ENCODE measurements at regions not wholly inside any gene's neighbourhood (a gene's known extent, or its start where the extent isn't known, plus 50 kb on each side); places are given as distances from the start of the nearest gene placed in this dataset.

- Mint-ChIP-seq H3K4me3 (no peak overlapping the region), H3K9me3 (peaks cover 0 to 13% (median 6%) of the 10 kb centered on the region in 7 donors), H3K36me3 (no peaks in the 10 kb centered on the region), H3K4me1 (no peaks in the 10 kb centered on the region), H3K27me3 (no peaks in the 10 kb centered on the region), H3K27ac (no peak overlapping the region)
- no peak for DNase-seq
- ATAC-seq (ENCODE audit: low read depth in 2 of 2): no peak
Measured at GRCh38 chr2:238585836-238586821, 159.4 kb downstream of the ASB1 start.

GRCh38 chr2:238586931-238587775, 160.4 kb downstream of the ASB1 start:
- DNase-seq (no peak), ATAC-seq (ENCODE audit: low read depth in 2 of 2) (no peak)
- no peak overlapping the region for H3K4me3 Mint-ChIP-seq
- H3K36me3 Mint-ChIP-seq: no peaks in the 10 kb centered on the region
- no peak overlapping the region for H3K27ac Mint-ChIP-seq
- peaks cover 0 to 13% (median 6%) of the 10 kb centered on the region in 7 donors for H3K9me3 Mint-ChIP-seq
- no peaks in the 10 kb centered on the region for H3K4me1 Mint-ChIP-seq
- no peaks in the 10 kb centered on the region for H3K27me3 Mint-ChIP-seq

- ATAC-seq (ENCODE audit: low read depth in 2 of 2): no peak
- Mint-ChIP-seq H3K9me3 (peaks cover 0 to 10% (median 4%) of the 10 kb centered on the region in 7 donors), H3K27me3 (no peaks in the 10 kb centered on the region), H3K4me3 (no peak overlapping the region), H3K36me3 (no peaks in the 10 kb centered on the region), H3K27ac (no peak overlapping the region), H3K4me1 (no peaks in the 10 kb centered on the region)
- DNase-seq: no peak
Measured at GRCh38 chr2:238587776-238588660, 161.3 kb downstream of the ASB1 start.

GRCh38 chr2:238589591-238590460, 163.1 kb downstream of the ASB1 start:
- peaks cover 0 to 6% (median 0%) of the 10 kb centered on the region in 3 donors for H3K27me3 Mint-ChIP-seq
- H3K36me3 Mint-ChIP-seq: no peaks in the 10 kb centered on the region
- H3K27ac Mint-ChIP-seq: no peak overlapping the region
- DNase-seq (no peak), ATAC-seq (ENCODE audit: low read depth in 2 of 2) (no peak)
- no peaks in the 10 kb centered on the region for H3K9me3 Mint-ChIP-seq
- no peak overlapping the region for H3K4me3 Mint-ChIP-seq
- H3K4me1 Mint-ChIP-seq: no peaks in the 10 kb centered on the region

- DNase-seq (no peak), ATAC-seq (ENCODE audit: low read depth in 2 of 2) (no peak)
- Mint-ChIP-seq H3K4me3 (no peak overlapping the region), H3K4me1 (no peaks in the 10 kb centered on the region), H3K27ac (no peak overlapping the region), H3K9me3 (no peaks in the 10 kb centered on the region), H3K36me3 (no peaks in the 10 kb centered on the region), H3K27me3 (peaks cover 0 to 6% (median 0%) of the 10 kb centered on the region in 3 donors)
Measured at GRCh38 chr2:238591732-238592131, 165.0 kb downstream of the ASB1 start.

GRCh38 chr2:238593236-238593635, 166.5 kb downstream of the ASB1 start:
- DNase-seq (no peak), ATAC-seq (ENCODE audit: low read depth in 2 of 2) (no peak)
- H3K4me3 Mint-ChIP-seq: no peak overlapping the region
- no peak overlapping the region for H3K27ac Mint-ChIP-seq
- H3K9me3 Mint-ChIP-seq: no peaks in the 10 kb centered on the region
- H3K4me1 Mint-ChIP-seq: no peaks in the 10 kb centered on the region
- peaks cover 0 to 20% (median 0%) of the 10 kb centered on the region in 3 donors for H3K27me3 Mint-ChIP-seq
- no peaks in the 10 kb centered on the region for H3K36me3 Mint-ChIP-seq

- Mint-ChIP-seq H3K27me3 (peaks cover 0 to 24% (median 1%) of the 10 kb centered on the region in 3 donors), H3K4me1 (no peaks in the 10 kb centered on the region), H3K36me3 (no peaks in the 10 kb centered on the region), H3K9me3 (no peaks in the 10 kb centered on the region), H3K4me3 (no peak overlapping the region), H3K27ac (no peak overlapping the region)
- no peak for DNase-seq
- ATAC-seq (ENCODE audit: low read depth in 2 of 2): no peak
Measured at GRCh38 chr2:238593678-238594077, 167.0 kb downstream of the ASB1 start.

- Mint-ChIP-seq H3K4me3 (peak overlapping the region in 1 of 8 donors; percentile 60), H3K27ac (no peak overlapping the region), H3K9me3 (no peaks in the 10 kb centered on the region), H3K4me1 (no peaks in the 10 kb centered on the region), H3K27me3 (peaks cover 5 to 32% (median 8%) of the 10 kb centered on the region in 3 donors), H3K36me3 (no peaks in the 10 kb centered on the region)
- no peak for ATAC-seq (ENCODE audit: low read depth in 2 of 2)
- no peak for DNase-seq
Measured at GRCh38 chr2:238594796-238595749, 168.3 kb downstream of the ASB1 start.

- H3K4me1 Mint-ChIP-seq: no peaks in the 10 kb centered on the region
- no peaks in the 10 kb centered on the region for H3K9me3 Mint-ChIP-seq
- DNase-seq: no peak
- ATAC-seq (ENCODE audit: low read depth in 2 of 2): no peak
- no peaks in the 10 kb centered on the region for H3K36me3 Mint-ChIP-seq
- peaks cover 5 to 32% (median 8%) of the 10 kb centered on the region in 3 donors for H3K27me3 Mint-ChIP-seq
- H3K27ac Mint-ChIP-seq: no peak overlapping the region
- H3K4me3 Mint-ChIP-seq: no peak overlapping the region
Measured at GRCh38 chr2:238595750-238596570, 169.2 kb downstream of the ASB1 start.

GRCh38 chr2:238596571-238597551, 170.1 kb downstream of the ASB1 start:
- Mint-ChIP-seq H3K4me1 (no peaks in the 10 kb centered on the region), H3K36me3 (no peaks in the 10 kb centered on the region), H3K9me3 (no peaks in the 10 kb centered on the region), H3K4me3 (no peak overlapping the region), H3K27me3 (peaks cover 5 to 32% (median 8%) of the 10 kb centered on the region in 3 donors), H3K27ac (no peak overlapping the region)
- ATAC-seq (ENCODE audit: low read depth in 2 of 2): no peak
- no peak for DNase-seq

All from naive B cell (primary cell).